KMS-11 (cell line): ENCODE measurements at regions not wholly inside any gene's neighbourhood (a gene's known extent, or its start where the extent isn't known, plus 50 kb on each side); places are given as distances from the start of the nearest gene placed in this dataset.

Experiments used
- H2AFZ ChIP-seq: fragments of 200-600 bp; sonication (generic); 2 replicates; pipeline ENCODE4 v1.6.1; 2016; ENCODE audit warnings: antibody characterized with exemption, mixed run types, low read depth
- H3K27ac ChIP-seq: fragments of 200-600 bp; sonication (generic); 2 replicates; pipeline ENCODE4 v1.6.1; 2016; ENCODE audit warnings: mild to moderate bottlenecking, mixed run types
- H3K27me3 ChIP-seq: fragments of 200-600 bp; sonication (generic); 2 replicates; pipeline ENCODE4 v1.6.1; 2017; ENCODE audit warnings: mild to moderate bottlenecking, low read depth, mixed run types, moderate library complexity; ENCODE audit not compliant: insufficient read depth
- H3K36me3 ChIP-seq: fragments of 200-600 bp; sonication (generic); 2 replicates; pipeline ENCODE4 v1.6.1; 2017; ENCODE audit warnings: mild to moderate bottlenecking, mixed run types; ENCODE audit not compliant: insufficient read depth
- H3K4me1 ChIP-seq: fragments of 200-600 bp; sonication (generic); 2 replicates; pipeline ENCODE4 v1.6.1; 2016; ENCODE audit warnings: mild to moderate bottlenecking, low read depth, mixed run types; ENCODE audit not compliant: poor library complexity, severe bottlenecking
- H3K4me2 ChIP-seq: fragments of 200-600 bp; sonication (generic); 2 replicates; pipeline ENCODE4 v1.7.0; 2016; ENCODE audit warnings: mild to moderate bottlenecking, mixed run types
- H3K4me3 ChIP-seq: fragments of 200-600 bp; sonication (generic); IDR thresholded peaks from 2 replicates; pipeline ENCODE4 v1.6.1; 2017; ENCODE audit warnings: low read depth, low read length, mixed read lengths; ENCODE audit not compliant: insufficient read depth
- H3K79me2 ChIP-seq: fragments of 200-600 bp; sonication (generic); 2 replicates; pipeline ENCODE4 v1.6.1; 2016; ENCODE audit warnings: low read depth, mixed run types; ENCODE audit not compliant: insufficient read depth
- H3K9ac ChIP-seq: fragments of 200-600 bp; sonication (generic); 2 replicates; pipeline ENCODE4 v1.6.1; 2016; ENCODE audit warnings: mild to moderate bottlenecking, mixed run types
- H4K20me1 ChIP-seq: fragments of 200-600 bp; sonication (generic); 2 replicates; pipeline ENCODE4 v1.6.1; 2016; ENCODE audit warnings: mild to moderate bottlenecking, mixed run types; ENCODE audit not compliant: insufficient read depth
- TF ChIP-seq, protein P1 (sequence below): fragments of 200-600 bp; sonication (generic); conservative IDR thresholded peaks from 2 replicates; pipeline ENCODE4 v1.6.1; 2017; ENCODE audit warnings: low read depth, mild to moderate bottlenecking, antibody characterized with exemption, low read length, moderate library complexity, mixed read lengths

DNA sequence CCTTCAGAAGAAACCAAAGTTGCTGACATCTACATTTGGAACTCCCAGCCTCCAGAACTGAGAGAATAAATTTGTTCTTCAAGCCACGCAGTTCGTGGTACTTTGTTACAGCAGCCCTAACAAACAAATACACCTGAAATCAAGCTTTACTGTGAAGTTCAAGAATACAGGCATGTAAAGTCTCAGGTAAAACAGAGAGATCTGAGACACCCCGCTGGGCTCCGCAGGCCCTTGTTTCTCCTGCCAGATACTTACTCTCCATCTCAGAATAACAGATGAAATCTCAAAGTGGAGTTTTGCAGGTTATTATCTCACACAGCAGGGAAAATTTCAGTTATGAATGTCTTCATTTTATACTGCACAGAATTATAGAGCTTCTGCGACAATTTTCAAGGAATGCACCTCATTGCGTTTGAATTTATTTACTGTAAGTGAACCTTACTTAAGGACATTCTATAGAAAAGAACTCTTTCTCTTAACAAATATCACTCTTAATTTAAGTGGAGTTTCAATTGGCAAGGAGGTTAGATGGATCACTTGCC, 492.4 kb upstream of the LRATD1 start:
- H3K36me3 ChIP-seq = no peaks in the 10 kb centered on the region
- H4K20me1 ChIP-seq = no peaks in the 10 kb centered on the region
- no peak overlapping the region for H3K4me3 ChIP-seq
- H3K27ac ChIP-seq = no peak overlapping the region
- TF ChIP-seq, protein P1, sequence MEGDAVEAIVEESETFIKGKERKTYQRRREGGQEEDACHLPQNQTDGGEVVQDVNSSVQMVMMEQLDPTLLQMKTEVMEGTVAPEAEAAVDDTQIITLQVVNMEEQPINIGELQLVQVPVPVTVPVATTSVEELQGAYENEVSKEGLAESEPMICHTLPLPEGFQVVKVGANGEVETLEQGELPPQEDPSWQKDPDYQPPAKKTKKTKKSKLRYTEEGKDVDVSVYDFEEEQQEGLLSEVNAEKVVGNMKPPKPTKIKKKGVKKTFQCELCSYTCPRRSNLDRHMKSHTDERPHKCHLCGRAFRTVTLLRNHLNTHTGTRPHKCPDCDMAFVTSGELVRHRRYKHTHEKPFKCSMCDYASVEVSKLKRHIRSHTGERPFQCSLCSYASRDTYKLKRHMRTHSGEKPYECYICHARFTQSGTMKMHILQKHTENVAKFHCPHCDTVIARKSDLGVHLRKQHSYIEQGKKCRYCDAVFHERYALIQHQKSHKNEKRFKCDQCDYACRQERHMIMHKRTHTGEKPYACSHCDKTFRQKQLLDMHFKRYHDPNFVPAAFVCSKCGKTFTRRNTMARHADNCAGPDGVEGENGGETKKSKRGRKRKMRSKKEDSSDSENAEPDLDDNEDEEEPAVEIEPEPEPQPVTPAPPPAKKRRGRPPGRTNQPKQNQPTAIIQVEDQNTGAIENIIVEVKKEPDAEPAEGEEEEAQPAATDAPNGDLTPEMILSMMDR = no peak
- no peaks in the 10 kb centered on the region for H3K27me3 ChIP-seq
- no peak overlapping the region for H3K4me2 ChIP-seq
- H3K9ac ChIP-seq = no peak overlapping the region
- no peak overlapping the region for H2AFZ ChIP-seq
- no peaks in the 10 kb centered on the region for H3K79me2 ChIP-seq
- peaks cover 7% of the 10 kb centered on the region for H3K4me1 ChIP-seq

DNA sequence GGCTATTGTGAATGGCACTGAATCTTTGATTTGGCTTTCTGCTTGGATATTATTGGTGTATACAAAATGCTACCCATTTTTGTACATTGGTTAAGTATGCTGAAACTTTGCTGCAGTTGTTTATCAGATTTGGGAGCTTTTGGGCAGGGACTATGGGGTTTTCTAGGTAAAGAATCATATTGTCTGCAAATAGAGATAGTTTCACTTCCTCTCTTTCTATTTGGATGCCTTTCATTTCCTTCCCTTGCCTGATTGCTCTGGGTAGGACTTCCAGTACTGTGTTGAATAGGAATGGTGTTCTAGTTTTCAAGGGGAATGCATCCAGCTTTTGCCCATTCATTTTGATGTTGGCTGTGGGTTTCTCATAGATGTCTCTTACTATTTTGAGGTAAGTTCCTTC, 489.1 kb upstream of the LRATD1 start:
- H3K27me3 ChIP-seq = no peaks in the 10 kb centered on the region
- no peaks in the 10 kb centered on the region for H4K20me1 ChIP-seq
- H3K4me2 ChIP-seq = no peak overlapping the region
- no peak overlapping the region for H2AFZ ChIP-seq
- peaks cover 7% of the 10 kb centered on the region for H3K4me1 ChIP-seq
- TF ChIP-seq, protein P1 = no peak
- H3K4me3 ChIP-seq = no peak overlapping the region
- H3K27ac ChIP-seq = no peak overlapping the region
- no peaks in the 10 kb centered on the region for H3K79me2 ChIP-seq
- no peak overlapping the region for H3K9ac ChIP-seq
- H3K36me3 ChIP-seq = no peaks in the 10 kb centered on the region

- Histone ChIP-seq H4K20me1 (no peaks in the 10 kb centered on the region), H3K79me2 (no peaks in the 10 kb centered on the region), H3K27me3 (no peaks in the 10 kb centered on the region), H3K27ac (no peak overlapping the region), H3K9ac (no peak overlapping the region), H2AFZ (no peak overlapping the region), H3K36me3 (no peaks in the 10 kb centered on the region), H3K4me1 (peaks cover 5% of the 10 kb centered on the region), H3K4me3 (no peak overlapping the region), H3K4me2 (no peak overlapping the region)
- TF ChIP-seq, protein P1 = no peak
These were observed 484.3 kb upstream of the LRATD1 start for GRCh38 chr2:14148216-14148615.

DNA sequence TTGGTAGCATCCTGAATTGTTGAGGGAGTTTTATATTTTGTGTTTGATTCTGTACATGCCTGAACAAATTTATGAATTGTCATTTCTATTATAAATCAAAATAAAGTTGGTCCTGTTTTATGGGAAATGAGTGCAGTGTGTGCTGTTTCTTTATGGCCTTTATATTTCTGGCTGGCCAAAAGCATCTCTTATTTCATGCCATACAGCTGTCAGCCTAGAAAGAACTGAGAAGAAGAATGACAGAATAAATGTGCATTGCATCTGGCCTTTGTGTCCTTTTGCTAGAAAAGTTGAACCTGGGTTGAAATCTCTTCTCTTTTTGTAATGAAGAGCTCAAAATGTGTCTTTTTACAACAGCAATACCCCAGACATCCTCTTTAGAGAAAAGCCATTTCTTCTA, 474.7 kb upstream of the LRATD1 start:
- H3K9ac ChIP-seq = no peak overlapping the region
- no peak overlapping the region for H2AFZ ChIP-seq
- H3K27me3 ChIP-seq = no peaks in the 10 kb centered on the region
- no peak overlapping the region for H3K4me3 ChIP-seq
- no peak overlapping the region for H3K4me2 ChIP-seq
- H3K27ac ChIP-seq = no peak overlapping the region
- no peaks in the 10 kb centered on the region for H3K79me2 ChIP-seq
- TF ChIP-seq, protein P1 = no peak
- H3K36me3 ChIP-seq = no peaks in the 10 kb centered on the region
- no peaks in the 10 kb centered on the region for H3K4me1 ChIP-seq
- no peaks in the 10 kb centered on the region for H4K20me1 ChIP-seq
